ENCODE measurements at regions not wholly inside any gene's neighbourhood (a gene's known extent, or its start where the extent isn't known, plus 50 kb on each side); places are given as distances from the start of the nearest gene placed in this dataset.

- Histone ChIP-seq H2BK12ac (ENCODE audit: low read depth, low read length) (no peak overlapping the region), H3K79me2 (ENCODE audit: control insufficient read depth in 1 of 2, insufficient read depth in 2 of 2, low read length in 2 of 2) (no peaks in the 10 kb centered on the region), H4K5ac (ENCODE audit: insufficient read length, low read depth, low read length) (no peak overlapping the region), H3K4me3 (ENCODE audit: extremely low read depth in 1 of 4, insufficient read depth in 2 of 4, low read depth in 3 of 4, low read length in 4 of 4) (no peak overlapping the region), H3K4ac (replicated peaks; ENCODE audit: insufficient read length, low read depth, low read length) (no peak overlapping the region), H3K27me3 (replicated peaks in 1 of 4; ENCODE audit: control insufficient read depth in 3 of 4, extremely low read depth in 1 of 4, insufficient read depth in 3 of 4, low read length in 3 of 4) (no peaks in the 10 kb centered on the region), H2AFZ (ENCODE audit: low read length) (no peak overlapping the region), H3K4me2 (ENCODE audit: insufficient read depth in 1 of 2, low read depth in 2 of 2, low read length in 2 of 2) (no peak overlapping the region), H3K23me2 (ENCODE audit: low read depth, low read length) (no peaks in the 10 kb centered on the region), H4K91ac (replicated peaks; ENCODE audit: insufficient read length, low read length) (no peak overlapping the region), H3K23ac (ENCODE audit: insufficient read length) (no peak overlapping the region), H3K4me1 (replicated peaks in 1 of 4; ENCODE audit: control insufficient read depth in 3 of 4, insufficient read depth in 4 of 4, low read length in 3 of 4) (no peaks in the 10 kb centered on the region), H3K9me3 (ENCODE audit: insufficient read depth in 2 of 2, low read depth in 1 of 2, low read length in 1 of 2) (no peaks in the 10 kb centered on the region), H3K56ac (replicated peaks; ENCODE audit: insufficient read length, low read depth, low read length) (no peak overlapping the region), H4K20me1 (replicated peaks in 1 of 2; ENCODE audit: control insufficient read depth in 1 of 2, insufficient read depth in 2 of 2, low read length in 2 of 2) (no peaks in the 10 kb centered on the region), H3K27ac (ENCODE audit: low read depth, low read length) (no peak overlapping the region), H3K18ac (ENCODE audit: extremely low read depth, low read length) (no peak overlapping the region), H2AK5ac (ENCODE audit: low read depth, low read length) (no peak overlapping the region), H3K79me1 (ENCODE audit: low read depth, low read length) (no peaks in the 10 kb centered on the region; the same call in 1 of the 2 replicates), H4K8ac (ENCODE audit: extremely low read depth, insufficient read depth, low read length) (no peak overlapping the region), H3K14ac (ENCODE audit: insufficient read length) (no peak overlapping the region), H3K36me3 (ENCODE audit: control insufficient read depth in 2 of 4, insufficient read depth in 4 of 4, low read length in 3 of 4) (no peaks in the 10 kb centered on the region), H3K9ac (replicated peaks in 1 of 4; ENCODE audit: extremely low read depth in 1 of 4, low read depth in 3 of 4, low read length in 3 of 4) (no peak overlapping the region), H2BK20ac (ENCODE audit: low read length) (no peak overlapping the region), H2BK15ac (ENCODE audit: low read length) (no peak overlapping the region), H2BK5ac (ENCODE audit: low read depth, low read length) (no peak overlapping the region), H2BK120ac (replicated peaks; ENCODE audit: low read depth, low read length) (no peak overlapping the region)
- POLR2A ChIA-PET (ENCODE audit: partially characterized antibody): no interaction called here
- FAIRE-seq (no peak), DNase-seq (ENCODE audit: low read depth in 1 of 2, low spot score in 2 of 2) (no peak)
- TF ChIP-seq, protein P1, sequence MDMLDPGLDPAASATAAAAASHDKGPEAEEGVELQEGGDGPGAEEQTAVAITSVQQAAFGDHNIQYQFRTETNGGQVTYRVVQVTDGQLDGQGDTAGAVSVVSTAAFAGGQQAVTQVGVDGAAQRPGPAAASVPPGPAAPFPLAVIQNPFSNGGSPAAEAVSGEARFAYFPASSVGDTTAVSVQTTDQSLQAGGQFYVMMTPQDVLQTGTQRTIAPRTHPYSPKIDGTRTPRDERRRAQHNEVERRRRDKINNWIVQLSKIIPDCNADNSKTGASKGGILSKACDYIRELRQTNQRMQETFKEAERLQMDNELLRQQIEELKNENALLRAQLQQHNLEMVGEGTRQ (IDR thresholded peaks at IDR 0.05; ENCODE audit: low read length): no peak
- TF ChIP-seq KDM1A (IDR thresholded peaks at IDR 0.05; ENCODE audit: borderline replicate concordance, low read length) (no peak), PHF8 (conservative IDR thresholded peaks at IDR 0.05; ENCODE audit: low read depth, low read length) (no peak), RNF2 (IDR thresholded peaks at IDR 0.05; ENCODE audit: borderline replicate concordance, low read depth, low read length, missing control alignments, poor library complexity, severe bottlenecking) (no peak), SAP30 (IDR thresholded peaks at IDR 0.05; ENCODE audit: insufficient read depth, insufficient replicate concordance, low read length) (no peak), RAD21 (IDR thresholded peaks at IDR 0.05 in 1 of 2, conservative IDR thresholded peaks at IDR 0.05 in 1 of 2; ENCODE audit: low read depth in 2 of 2, low read length in 2 of 2) (no peak), EGR1 (IDR thresholded peaks at IDR 0.05; ENCODE audit: borderline replicate concordance, low read depth, low read length) (no peak), JUN (IDR thresholded peaks at IDR 0.05; ENCODE audit: low read depth, low read length) (no peak)
- 88% methylated on average over 3 of the region's 3 CpGs; no CpG with 5 or more reads in 1 of the 2 experiments for WGBS, 2 experiments (ENCODE audit: extremely low coverage in 1 of 2, insufficient coverage in 1 of 2, insufficient read length in 1 of 2, insufficient replicate concordance in 2 of 2, low coverage in 1 of 2, low lambda C conversion rate in 2 of 2, missing lambda C conversion rate in 1 of 2)
- CTCF ChIA-PET (ENCODE audit: partially characterized antibody): interaction anchor here (2.1 to 2.2 kb wide), 2 partner anchors 12 to 69 kb away, joined by 5 to 7 read pairs; no protein-coding TSS in a partner anchor
Measured at GRCh38 chr4:173821876-173822275, 291.8 kb upstream of the HAND2 start.
